Caco-2 (cell line): ENCODE measurements at regions not wholly inside any gene's neighbourhood (a gene's known extent, or its start where the extent isn't known, plus 50 kb on each side); places are given as distances from the start of the nearest gene placed in this dataset.

Experiments used
- BruUV-seq: library from RNA; stranded (reverse); fragments of 400-500 nt; replicated peaks from 2 replicates; lab custom pipeline; 2021; lab: Mats Ljungman, UMichigan
- CTCF ChIA-PET: fragments of 300-600 bp; sonication (Branson Sonifier 250); formaldehyde crosslinking; loops from one replicate; lab custom pipeline; 2022; ENCODE audit warnings: antibody characterized with exemption; lab: Charles Lee
- POLR2A ChIA-PET: fragments of 300-600 bp; sonication (Branson Sonifier 250); formaldehyde crosslinking; loops from one replicate; lab custom pipeline; 2022; ENCODE audit warnings: antibody characterized with exemption; lab: Charles Lee
- DNase-seq, 2 experiments: peaks; one replicate each; pipeline versions ENCODE4 v3.0.0 to v3.0.0-alpha.2; 2020 to 2022
- H3K27me3 ChIP-seq: replicated peaks from 2 replicates; pipeline ENCODE4 v1.6.0; 2011; ENCODE audit warnings: low read length; ENCODE audit not compliant: control insufficient read depth, insufficient read depth
- H3K36me3 ChIP-seq: 2 replicates; pipeline ENCODE4 v1.5.1; 2011; ENCODE audit warnings: low read length; ENCODE audit not compliant: control insufficient read depth, insufficient read depth
- H3K4me1 ChIP-seq: fragments of 250-450 bp; sonication (Bioruptor Pico); 2 replicates; pipeline ENCODE4 v1.5.1; 2020; ENCODE audit warnings: mild to moderate bottlenecking
- H3K4me3 ChIP-seq: 2 replicates; pipeline ENCODE4 v1.5.1; 2011; ENCODE audit warnings: low read depth, mild to moderate bottlenecking, control low read depth, low read length
- H3K9me3 ChIP-seq: fragments of 250-450 bp; sonication (Bioruptor Pico); 2 replicates; pipeline ENCODE4 v1.5.1; 2020; ENCODE audit warnings: mild to moderate bottlenecking, moderate library complexity
- H3K27ac Mint-ChIP-seq: one replicate; pipeline ENCODE4 v1.8.0; 2022; ENCODE audit warnings: mixed read lengths; ENCODE audit not compliant: unreplicated experiment
- H3K27me3 Mint-ChIP-seq: one replicate; pipeline ENCODE4 v1.8.0; 2022; ENCODE audit warnings: mixed read lengths; ENCODE audit not compliant: insufficient read depth, unreplicated experiment
- H3K36me3 Mint-ChIP-seq: one replicate; pipeline ENCODE4 v1.8.0; 2022; ENCODE audit warnings: mild to moderate bottlenecking, mixed read lengths; ENCODE audit not compliant: insufficient read depth, unreplicated experiment
- H3K4me1 Mint-ChIP-seq: one replicate; pipeline ENCODE4 v1.8.0; 2022; ENCODE audit warnings: low read depth, mixed read lengths; ENCODE audit not compliant: unreplicated experiment
- H3K4me3 Mint-ChIP-seq: one replicate; pipeline ENCODE4 v1.8.0; 2022; ENCODE audit warnings: mild to moderate bottlenecking, moderate library complexity, mixed read lengths; ENCODE audit not compliant: unreplicated experiment
- H3K9me3 Mint-ChIP-seq: one replicate; pipeline ENCODE4 v1.8.0; 2022; ENCODE audit warnings: mixed read lengths; ENCODE audit not compliant: unreplicated experiment
- CTCF ChIP-seq, 2 experiments: fragments of 200-600 bp in 1 of 2; IDR thresholded peaks; 1 replicate in 1 of 2; 2 replicates in 1 of 2; pipeline versions ENCODE4 v1.5.1 to v1.8.0; 2011 to 2022; ENCODE audit warnings: antibody characterized with exemption in 1 of 2, control low read depth in 1 of 2, inconsistent platforms in 1 of 2, low read depth in 1 of 2, low read length in 1 of 2, mild to moderate bottlenecking in 1 of 2, moderate library complexity in 1 of 2; ENCODE audit not compliant: insufficient read depth in 1 of 2, severe bottlenecking in 1 of 2, unreplicated experiment in 1 of 2
- intact Hi-C: fragments of 100-400 bp; cut with micrococcal nuclease; formaldehyde crosslinking; loops from one replicate; pipeline ENCODE4 v1.10.0; 2022; ENCODE audit not compliant: unreplicated experiment

GRCh38 chr4:189765736-189766135, 174.9 kb upstream of the FRG1 start:
- ChIA-PET POLR2A (no interaction called here), CTCF (no interaction called here)
- no peak overlapping the region for H3K4me3 ChIP-seq
- no peak for TF ChIP-seq CTCF (IDR thresholded peaks at IDR 0.05; ENCODE audit: insufficient read depth in 1 of 2, low read depth in 1 of 2, low read length in 1 of 2, severe bottlenecking in 1 of 2, unreplicated experiment in 1 of 2)
- H3K4me1 ChIP-seq = no peaks in the 10 kb centered on the region
- intact Hi-C loops = no loop called here
- no peak for DNase-seq
- BruUV-seq = no TSS peak
- H3K27ac Mint-ChIP-seq = no peak overlapping the region
- H3K4me1 Mint-ChIP-seq = no peaks in the 10 kb centered on the region
- H3K9me3 Mint-ChIP-seq = no peaks in the 10 kb centered on the region
- H3K9me3 ChIP-seq = no peaks in the 10 kb centered on the region
- H3K27me3 Mint-ChIP-seq = no peaks in the 10 kb centered on the region
- no peak overlapping the region for H3K4me3 Mint-ChIP-seq
- no peaks in the 10 kb centered on the region for H3K27me3 ChIP-seq
- H3K36me3 Mint-ChIP-seq = no peaks in the 10 kb centered on the region
- H3K36me3 ChIP-seq = no peaks in the 10 kb centered on the region

GRCh38 chr4:189767941-189768340, 172.7 kb upstream of the FRG1 start:
- no peak overlapping the region for H3K4me3 Mint-ChIP-seq
- ChIA-PET CTCF (no interaction called here), POLR2A (no interaction called here)
- DNase-seq = no peak
- H3K4me1 Mint-ChIP-seq = no peaks in the 10 kb centered on the region
- intact Hi-C loops = no loop called here
- H3K9me3 Mint-ChIP-seq = no peaks in the 10 kb centered on the region
- Histone ChIP-seq H3K4me1 (no peaks in the 10 kb centered on the region), H3K27me3 (no peaks in the 10 kb centered on the region), H3K4me3 (no peak overlapping the region), H3K9me3 (no peaks in the 10 kb centered on the region), H3K36me3 (no peaks in the 10 kb centered on the region)
- no peak overlapping the region for H3K27ac Mint-ChIP-seq
- no TSS peak for BruUV-seq
- no peaks in the 10 kb centered on the region for H3K36me3 Mint-ChIP-seq
- TF ChIP-seq CTCF (IDR thresholded peaks at IDR 0.05; ENCODE audit: insufficient read depth in 1 of 2, low read depth in 1 of 2, low read length in 1 of 2, severe bottlenecking in 1 of 2, unreplicated experiment in 1 of 2) = no peak
- H3K27me3 Mint-ChIP-seq = no peaks in the 10 kb centered on the region

GRCh38 chr4:189769131-189769530, 171.5 kb upstream of the FRG1 start:
- no TSS peak for BruUV-seq
- Histone ChIP-seq H3K4me1 (no peaks in the 10 kb centered on the region), H3K27me3 (no peaks in the 10 kb centered on the region), H3K9me3 (no peaks in the 10 kb centered on the region), H3K36me3 (no peaks in the 10 kb centered on the region), H3K4me3 (no peak overlapping the region)
- ChIA-PET CTCF (no interaction called here), POLR2A (no interaction called here)
- H3K36me3 Mint-ChIP-seq = no peaks in the 10 kb centered on the region
- H3K27me3 Mint-ChIP-seq = no peaks in the 10 kb centered on the region
- DNase-seq = no peak
- no peak overlapping the region for H3K4me3 Mint-ChIP-seq
- no peak for TF ChIP-seq CTCF (IDR thresholded peaks at IDR 0.05; ENCODE audit: insufficient read depth in 1 of 2, low read depth in 1 of 2, low read length in 1 of 2, severe bottlenecking in 1 of 2, unreplicated experiment in 1 of 2)
- intact Hi-C loops = no loop called here
- H3K27ac Mint-ChIP-seq = no peak overlapping the region
- no peaks in the 10 kb centered on the region for H3K4me1 Mint-ChIP-seq
- peaks cover 6% of the 10 kb centered on the region for H3K9me3 Mint-ChIP-seq
